GM21360 (cell line): ENCODE measurements at regions not wholly inside any gene's neighbourhood (a gene's known extent, or its start where the extent isn't known, plus 50 kb on each side); places are given as distances from the start of the nearest gene placed in this dataset.

Experiments used
- ATAC-seq: cut with Tn5 transposase; IDR thresholded peaks from one replicate; pipeline ENCODE4 v1.9.1; 2021; ENCODE audit warnings: mild to moderate bottlenecking, moderate library complexity; ENCODE audit not compliant: unreplicated experiment

- no peak for ATAC-seq
Observed at GRCh38 chr4:14650127-14650526, 352.2 kb upstream of the CPEB2 start.

GRCh38 chr4:14652522-14652921, 349.8 kb upstream of the CPEB2 start:
- no peak for ATAC-seq

GRCh38 chr4:14653338-14653737, 348.9 kb upstream of the CPEB2 start:
- no peak for ATAC-seq

- ATAC-seq = no peak
Observed at GRCh38 chr4:14659286-14659685, 343.0 kb upstream of the CPEB2 start.

- no peak for ATAC-seq
Observed at GRCh38 chr4:14667624-14668151, 334.6 kb upstream of the CPEB2 start.

- ATAC-seq = no peak
Observed at GRCh38 chr4:14668296-14668695, 334.0 kb upstream of the CPEB2 start.

- no peak for ATAC-seq
Observed at GRCh38 chr4:14669371-14669770, 332.9 kb upstream of the CPEB2 start.

- ATAC-seq = no peak
Observed at GRCh38 chr4:14671146-14671545, 331.1 kb upstream of the CPEB2 start.

GRCh38 chr4:14675279-14675985, 326.8 kb upstream of the CPEB2 start:
- ATAC-seq = no peak

GRCh38 chr4:14679906-14680305, 322.4 kb upstream of the CPEB2 start:
- ATAC-seq = no peak

- no peak for ATAC-seq
Observed at GRCh38 chr4:14681330-14681729, 321.0 kb upstream of the CPEB2 start.

- no peak for ATAC-seq
Observed at GRCh38 chr4:14693728-14694127, 308.6 kb upstream of the CPEB2 start.

- no peak for ATAC-seq
Observed at GRCh38 chr4:14695095-14695845, 307.0 kb upstream of the CPEB2 start.

GRCh38 chr4:14700083-14700482, 302.2 kb upstream of the CPEB2 start:
- ATAC-seq = no peak

GRCh38 chr4:14700544-14700943, 301.7 kb upstream of the CPEB2 start:
- ATAC-seq = no peak

- ATAC-seq = no peak
Observed at GRCh38 chr4:14701389-14701788, 300.9 kb upstream of the CPEB2 start.

GRCh38 chr4:14701896-14702295, 300.4 kb upstream of the CPEB2 start:
- ATAC-seq = no peak

- no peak for ATAC-seq
Observed at GRCh38 chr4:14708574-14708973, 293.7 kb upstream of the CPEB2 start.

GRCh38 chr4:14711259-14711658, 291.0 kb upstream of the CPEB2 start:
- no peak for ATAC-seq

- ATAC-seq = no peak
Observed at GRCh38 chr4:14716691-14717090, 285.6 kb upstream of the CPEB2 start.

- no peak for ATAC-seq
Observed at GRCh38 chr4:14719053-14719452, 283.2 kb upstream of the CPEB2 start.

GRCh38 chr4:14726441-14726840, 275.8 kb upstream of the CPEB2 start:
- no peak for ATAC-seq
